Upper lobe of right lung (tissue), 1 donor: ENCODE measurements at regions not wholly inside any gene's neighbourhood (a gene's known extent, or its start where the extent isn't known, plus 50 kb on each side); places are given as distances from the start of the nearest gene placed in this dataset. TPM values are rescaled to one million over a fixed set of nuclear protein-coding genes. Genes with fewer than 3 reads are reported as not detected.
A peak's percentile ranks its signal among the peaks of the same experiment; 100 is the strongest.

ENCODE experiments used
- ATAC-seq: fragments of 200-7000 bp; cut with Tn5 transposase; one replicate; pipeline ENCODE4 v1.9.1; 2020; ENCODE audit warnings: mild to moderate bottlenecking, moderate library complexity
- DNase-seq: peaks from one replicate; pipeline ENCODE4 v3.0.0-alpha.2; 2020
- H3K27ac ChIP-seq: fragments of 200-600 bp; one replicate; pipeline ENCODE4 v1.8.0; 2022
- H3K27me3 ChIP-seq: fragments of 200-600 bp; one replicate; pipeline ENCODE4 v1.8.0; 2022; ENCODE audit warnings: mild to moderate bottlenecking
- H3K36me3 ChIP-seq: fragments of 200-600 bp; one replicate; pipeline ENCODE4 v1.8.0; 2022
- H3K4me1 ChIP-seq: fragments of 200-600 bp; one replicate; pipeline ENCODE4 v1.8.0; 2022
- H3K4me3 ChIP-seq: fragments of 200-600 bp; one replicate; pipeline ENCODE4 v1.8.0; 2022; ENCODE audit warnings: mild to moderate bottlenecking
- H3K9me3 ChIP-seq: fragments of 200-600 bp; one replicate; pipeline ENCODE4 v1.8.0; 2022
- intact Hi-C: fragments of 100-400 bp; cut with DNase I; formaldehyde crosslinking; loops from one replicate; pipeline ENCODE4 v1.11.0; 2022
- microRNA-seq: library from miRNA; unstranded; fragments of <30 nt; microRNA quantifications from one replicate; pipeline ENCODE4 v1.2.0, GENCODE V29; 2020; ENCODE audit warnings: borderline microRNAs expressed
- TF ChIP-seq, protein P1 (sequence below): fragments of 200-600 bp; IDR thresholded peaks from one replicate; pipeline ENCODE4 v1.8.0; 2022; ENCODE audit warnings: antibody characterized with exemption
- donor health status: DM: no; HTN: yes; CAD: no; lungs with severe emphysema.

DNA sequence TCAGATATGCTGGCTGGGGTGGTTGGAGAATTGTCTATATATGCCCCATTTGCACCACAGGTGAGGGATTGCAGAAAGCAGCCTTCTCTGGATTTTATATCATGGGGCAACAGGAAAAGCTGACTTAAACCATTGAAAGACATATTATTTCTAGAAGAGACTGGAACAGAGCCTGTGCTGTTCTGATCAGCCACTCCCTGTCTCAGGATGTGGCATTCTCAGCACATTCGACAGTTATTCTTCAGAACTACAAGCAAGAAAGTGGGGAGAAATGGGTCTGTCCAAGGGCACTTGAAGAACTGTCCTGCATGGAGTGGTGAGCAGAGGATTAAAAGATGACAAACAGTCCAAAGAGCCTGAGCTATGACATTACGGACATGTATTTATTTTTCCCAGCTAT lies 67.8 kb upstream of the EPHA5 start:
- Histone ChIP-seq H3K9me3 (no peaks in the 10 kb centered on the region), H3K27me3 (no peaks in the 10 kb centered on the region), H3K27ac (no peak overlapping the region), H3K4me3 (no peak overlapping the region), H3K4me1 (no peaks in the 10 kb centered on the region), H3K36me3 (no peaks in the 10 kb centered on the region)
- ATAC-seq = no peak
- TF ChIP-seq, protein P1, sequence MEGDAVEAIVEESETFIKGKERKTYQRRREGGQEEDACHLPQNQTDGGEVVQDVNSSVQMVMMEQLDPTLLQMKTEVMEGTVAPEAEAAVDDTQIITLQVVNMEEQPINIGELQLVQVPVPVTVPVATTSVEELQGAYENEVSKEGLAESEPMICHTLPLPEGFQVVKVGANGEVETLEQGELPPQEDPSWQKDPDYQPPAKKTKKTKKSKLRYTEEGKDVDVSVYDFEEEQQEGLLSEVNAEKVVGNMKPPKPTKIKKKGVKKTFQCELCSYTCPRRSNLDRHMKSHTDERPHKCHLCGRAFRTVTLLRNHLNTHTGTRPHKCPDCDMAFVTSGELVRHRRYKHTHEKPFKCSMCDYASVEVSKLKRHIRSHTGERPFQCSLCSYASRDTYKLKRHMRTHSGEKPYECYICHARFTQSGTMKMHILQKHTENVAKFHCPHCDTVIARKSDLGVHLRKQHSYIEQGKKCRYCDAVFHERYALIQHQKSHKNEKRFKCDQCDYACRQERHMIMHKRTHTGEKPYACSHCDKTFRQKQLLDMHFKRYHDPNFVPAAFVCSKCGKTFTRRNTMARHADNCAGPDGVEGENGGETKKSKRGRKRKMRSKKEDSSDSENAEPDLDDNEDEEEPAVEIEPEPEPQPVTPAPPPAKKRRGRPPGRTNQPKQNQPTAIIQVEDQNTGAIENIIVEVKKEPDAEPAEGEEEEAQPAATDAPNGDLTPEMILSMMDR = no peak
- intact Hi-C loops = no loop called here
- DNase-seq = no peak

- H3K4me1 ChIP-seq = no peaks in the 10 kb centered on the region
- H3K9me3 ChIP-seq = no peaks in the 10 kb centered on the region
- H3K4me3 ChIP-seq = no peak overlapping the region
- DNase-seq (no peak), ATAC-seq (peak; percentile 28)
- no peaks in the 10 kb centered on the region for H3K27me3 ChIP-seq
- intact Hi-C loops = no loop called here
- H3K27ac ChIP-seq = no peak overlapping the region
- TF ChIP-seq, protein P1 = no peak
- no peaks in the 10 kb centered on the region for H3K36me3 ChIP-seq
Measured at GRCh38 chr4:65737672-65738071, 67.4 kb upstream of the EPHA5 start.

DNA sequence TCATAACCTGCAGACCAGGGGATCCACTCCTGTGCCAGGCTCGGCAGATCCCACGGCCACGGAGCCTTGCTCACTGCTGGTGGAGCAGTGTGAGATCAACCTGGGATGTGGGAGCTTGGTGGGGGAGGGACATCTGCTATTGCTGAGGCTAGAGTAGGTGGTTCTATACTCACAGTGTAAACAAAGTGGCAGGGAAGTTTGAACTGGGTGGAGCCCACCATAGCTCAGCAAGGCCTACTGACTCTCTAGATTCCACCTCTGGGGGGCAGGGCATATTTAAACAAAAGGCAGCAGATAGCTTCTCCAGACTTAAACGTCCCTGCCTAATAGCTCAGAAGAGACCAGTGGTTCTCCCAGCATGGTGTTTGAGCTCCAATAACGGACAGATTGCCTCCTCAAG lies 54.7 kb upstream of the EPHA5 start:
- Histone ChIP-seq H3K27me3 (no peaks in the 10 kb centered on the region), H3K4me1 (no peaks in the 10 kb centered on the region), H3K36me3 (no peaks in the 10 kb centered on the region), H3K9me3 (no peaks in the 10 kb centered on the region), H3K27ac (no peak overlapping the region), H3K4me3 (no peak overlapping the region)
- no peak for ATAC-seq
- TF ChIP-seq, protein P1 = no peak
- no peak for DNase-seq
- intact Hi-C loops = no loop called here

Small RNA genes in the stretch of these regions (microRNA-seq; reads per million reads assigned to microRNA genes)
- gene MIR1269A = not detected
